ENCODE measurements at regions not wholly inside any gene's neighbourhood (a gene's known extent, or its start where the extent isn't known, plus 50 kb on each side); places are given as distances from the start of the nearest gene placed in this dataset.

GRCh38 chr1:90834886-90835660 is 118.0 kb upstream of the BARHL2 start:
- Histone ChIP-seq H3K4me2 (ENCODE audit: control insufficient read depth, extremely low read depth, insufficient read depth, low read depth, low read length) (no peak overlapping the region), H3K4me3 (ENCODE audit: control insufficient read depth in 2 of 3, extremely low read depth in 1 of 3, insufficient read depth in 2 of 3, low read depth in 1 of 3, low read length in 3 of 3) (no peak overlapping the region), H3K27ac (ENCODE audit: control insufficient read depth, insufficient read depth, low read length) (no peak overlapping the region), H3K27me3 (ENCODE audit: control insufficient read depth, extremely low read depth, insufficient read depth, low read length) (peaks cover 87% of the 10 kb centered on the region), H3K9me1 (ENCODE audit: control insufficient read depth, extremely low read depth, insufficient read depth, low read length) (no peaks in the 10 kb centered on the region), H3K36me3 (ENCODE audit: control insufficient read depth in 2 of 2, extremely low read depth in 1 of 2, insufficient read depth in 2 of 2, low read length in 2 of 2) (no peaks in the 10 kb centered on the region), H2AFZ (ENCODE audit: control insufficient read depth, low read length) (no peak overlapping the region), H3K9ac (ENCODE audit: control insufficient read depth, extremely low read depth, insufficient read depth, low read length) (no peak overlapping the region), H3K79me2 (ENCODE audit: control insufficient read depth, insufficient read depth, low read length) (no peaks in the 10 kb centered on the region), H3K4me1 (ENCODE audit: control insufficient read depth, extremely low read depth, insufficient read depth, low read length) (no peaks in the 10 kb centered on the region), H4K20me1 (ENCODE audit: control insufficient read depth, extremely low read depth, insufficient read depth, low read length) (no peaks in the 10 kb centered on the region), H3K9me3 (ENCODE audit: control insufficient read depth, low read depth, low read length) (no peaks in the 10 kb centered on the region)
- TF ChIP-seq, protein P1, sequence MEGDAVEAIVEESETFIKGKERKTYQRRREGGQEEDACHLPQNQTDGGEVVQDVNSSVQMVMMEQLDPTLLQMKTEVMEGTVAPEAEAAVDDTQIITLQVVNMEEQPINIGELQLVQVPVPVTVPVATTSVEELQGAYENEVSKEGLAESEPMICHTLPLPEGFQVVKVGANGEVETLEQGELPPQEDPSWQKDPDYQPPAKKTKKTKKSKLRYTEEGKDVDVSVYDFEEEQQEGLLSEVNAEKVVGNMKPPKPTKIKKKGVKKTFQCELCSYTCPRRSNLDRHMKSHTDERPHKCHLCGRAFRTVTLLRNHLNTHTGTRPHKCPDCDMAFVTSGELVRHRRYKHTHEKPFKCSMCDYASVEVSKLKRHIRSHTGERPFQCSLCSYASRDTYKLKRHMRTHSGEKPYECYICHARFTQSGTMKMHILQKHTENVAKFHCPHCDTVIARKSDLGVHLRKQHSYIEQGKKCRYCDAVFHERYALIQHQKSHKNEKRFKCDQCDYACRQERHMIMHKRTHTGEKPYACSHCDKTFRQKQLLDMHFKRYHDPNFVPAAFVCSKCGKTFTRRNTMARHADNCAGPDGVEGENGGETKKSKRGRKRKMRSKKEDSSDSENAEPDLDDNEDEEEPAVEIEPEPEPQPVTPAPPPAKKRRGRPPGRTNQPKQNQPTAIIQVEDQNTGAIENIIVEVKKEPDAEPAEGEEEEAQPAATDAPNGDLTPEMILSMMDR (optimal IDR thresholded peaks at IDR 0.05 in 1 of 3, IDR thresholded peaks at IDR 0.05 in 1 of 3, conservative IDR thresholded peaks at IDR 0.05 in 1 of 3; ENCODE audit: extremely low read depth in 1 of 3, insufficient read depth in 2 of 3, low read length in 3 of 3), result no peak
- peak; percentile 89 for TF ChIP-seq EZH2 (IDR thresholded peaks at IDR 0.05; ENCODE audit: low read length)
- dilution Hi-C loops (cut with MboI; ENCODE audit: extremely low pct_ligation_motif_present, low sequenced_read_pairs), result no loop called here
- DNase-seq (ENCODE audit: low read depth, low spot score) (no peak), FAIRE-seq (no peak)

- H3K9ac ChIP-seq (ENCODE audit: control insufficient read depth, extremely low read depth, insufficient read depth, low read length), result no peak overlapping the region
- H3K9me3 ChIP-seq (ENCODE audit: control insufficient read depth, low read depth, low read length), result no peaks in the 10 kb centered on the region
- no peak for DNase-seq (ENCODE audit: low read depth, low spot score)
- no peaks in the 10 kb centered on the region for H3K36me3 ChIP-seq (ENCODE audit: control insufficient read depth in 2 of 2, extremely low read depth in 1 of 2, insufficient read depth in 2 of 2, low read length in 2 of 2)
- no peak overlapping the region for H2AFZ ChIP-seq (ENCODE audit: control insufficient read depth, low read length)
- peak; percentile 94 for TF ChIP-seq EZH2 (IDR thresholded peaks at IDR 0.05; ENCODE audit: low read length)
- TF ChIP-seq, protein P1 (optimal IDR thresholded peaks at IDR 0.05 in 1 of 3, IDR thresholded peaks at IDR 0.05 in 1 of 3, conservative IDR thresholded peaks at IDR 0.05 in 1 of 3; ENCODE audit: extremely low read depth in 1 of 3, insufficient read depth in 2 of 3, low read length in 3 of 3), result no peak
- dilution Hi-C loops (cut with MboI; ENCODE audit: extremely low pct_ligation_motif_present, low sequenced_read_pairs), result no loop called here
- FAIRE-seq, result no peak
- no peaks in the 10 kb centered on the region for H3K79me2 ChIP-seq (ENCODE audit: control insufficient read depth, insufficient read depth, low read length)
- no peak overlapping the region for H3K27ac ChIP-seq (ENCODE audit: control insufficient read depth, insufficient read depth, low read length)
- no peaks in the 10 kb centered on the region for H3K9me1 ChIP-seq (ENCODE audit: control insufficient read depth, extremely low read depth, insufficient read depth, low read length)
- no peaks in the 10 kb centered on the region for H4K20me1 ChIP-seq (ENCODE audit: control insufficient read depth, extremely low read depth, insufficient read depth, low read length)
- no peaks in the 10 kb centered on the region for H3K4me1 ChIP-seq (ENCODE audit: control insufficient read depth, extremely low read depth, insufficient read depth, low read length)
- H3K4me3 ChIP-seq (ENCODE audit: control insufficient read depth in 2 of 3, extremely low read depth in 1 of 3, insufficient read depth in 2 of 3, low read depth in 1 of 3, low read length in 3 of 3), result no peak overlapping the region
- H3K27me3 ChIP-seq (ENCODE audit: control insufficient read depth, extremely low read depth, insufficient read depth, low read length), result peaks cover 81% of the 10 kb centered on the region
- no peak overlapping the region for H3K4me2 ChIP-seq (ENCODE audit: control insufficient read depth, extremely low read depth, insufficient read depth, low read depth, low read length)
These were observed 117.3 kb upstream of the BARHL2 start for GRCh38 chr1:90834354-90834885.

Data from keratinocyte (primary cell).